ENCODE measurements at regions not wholly inside any gene's neighbourhood (a gene's known extent, or its start where the extent isn't known, plus 50 kb on each side); places are given as distances from the start of the nearest gene placed in this dataset.
A peak's percentile ranks its signal among the peaks of the same experiment; 100 is the strongest.

DNA sequence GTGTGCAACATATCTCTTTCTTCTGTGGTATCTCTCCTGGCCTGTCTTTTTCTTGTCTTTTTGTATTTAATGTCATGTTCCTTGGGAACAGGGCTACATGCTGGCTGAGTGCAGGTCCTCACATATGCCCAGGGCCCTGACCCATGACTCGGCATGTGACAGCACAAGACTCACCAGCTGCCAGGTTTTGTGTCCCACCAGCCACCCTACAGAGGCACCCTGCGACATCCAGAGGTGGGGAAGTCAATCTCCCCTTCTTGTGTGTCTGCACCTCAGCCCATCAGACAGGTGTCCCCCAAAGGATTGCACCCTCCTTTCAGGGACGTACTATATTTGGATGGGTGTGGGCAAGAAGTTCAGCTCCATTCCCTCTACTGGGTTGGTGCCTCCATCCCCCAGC, 576.3 kb downstream of the RNF144B start:
- no peak for DNase-seq

DNA sequence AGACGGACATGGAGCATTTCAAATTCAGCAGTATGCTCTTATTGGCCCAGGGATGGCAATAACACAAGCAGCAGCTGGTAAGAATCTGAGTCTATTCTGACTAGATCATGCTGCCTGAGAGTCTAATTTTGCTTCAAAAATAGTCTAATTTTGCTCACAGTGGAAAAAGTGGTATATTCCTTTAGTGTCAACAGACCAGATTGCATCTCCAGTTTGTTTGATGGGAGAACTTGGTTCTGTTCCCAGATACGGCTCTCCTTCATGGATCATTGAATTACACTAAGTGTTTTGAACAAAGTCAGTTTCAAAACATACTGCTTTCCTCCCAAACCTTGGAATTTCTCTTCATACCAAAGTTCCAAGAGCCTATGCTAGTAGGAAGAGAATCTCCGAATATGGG, 586.1 kb downstream of the RNF144B start:
- DNase-seq = no peak

DNA sequence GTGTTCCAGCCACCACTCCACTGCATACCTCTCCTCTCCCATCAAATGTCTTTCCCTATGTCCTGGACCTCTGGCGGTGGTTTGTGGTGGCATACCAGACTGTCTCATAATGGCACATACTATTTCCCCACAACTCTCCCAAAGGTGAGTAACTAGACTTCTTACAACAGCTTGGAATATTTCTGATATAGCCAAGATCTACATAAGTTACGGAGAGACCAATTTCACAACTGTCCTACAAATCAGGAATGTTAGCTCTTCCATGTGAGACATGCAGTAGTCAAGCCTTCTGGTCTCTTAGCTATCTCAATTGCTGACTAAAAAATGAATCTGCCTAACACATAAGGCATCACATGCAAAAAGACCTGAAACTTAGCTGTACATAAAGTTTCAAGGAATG, 588.9 kb downstream of the RNF144B start:
- DNase-seq = no peak

DNA sequence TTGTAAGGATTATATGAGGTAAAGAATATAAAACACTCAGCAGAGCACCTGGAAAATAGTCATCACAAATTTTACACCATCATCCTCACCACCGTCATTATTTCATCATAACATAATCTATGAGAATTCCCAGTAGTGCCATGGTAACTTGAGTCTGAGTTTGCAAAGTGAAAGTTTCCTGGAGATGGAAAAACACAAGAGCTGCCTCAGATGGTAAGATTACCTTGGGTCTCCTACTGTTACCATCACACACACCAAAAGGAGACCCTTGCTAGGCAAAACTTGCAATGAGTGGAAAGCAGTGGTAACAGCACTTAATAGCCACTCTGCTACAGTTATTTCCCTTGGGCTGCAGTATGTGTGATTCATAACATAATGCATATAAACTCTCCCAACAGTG, 589.8 kb downstream of the RNF144B start:
- no peak for DNase-seq

DNA sequence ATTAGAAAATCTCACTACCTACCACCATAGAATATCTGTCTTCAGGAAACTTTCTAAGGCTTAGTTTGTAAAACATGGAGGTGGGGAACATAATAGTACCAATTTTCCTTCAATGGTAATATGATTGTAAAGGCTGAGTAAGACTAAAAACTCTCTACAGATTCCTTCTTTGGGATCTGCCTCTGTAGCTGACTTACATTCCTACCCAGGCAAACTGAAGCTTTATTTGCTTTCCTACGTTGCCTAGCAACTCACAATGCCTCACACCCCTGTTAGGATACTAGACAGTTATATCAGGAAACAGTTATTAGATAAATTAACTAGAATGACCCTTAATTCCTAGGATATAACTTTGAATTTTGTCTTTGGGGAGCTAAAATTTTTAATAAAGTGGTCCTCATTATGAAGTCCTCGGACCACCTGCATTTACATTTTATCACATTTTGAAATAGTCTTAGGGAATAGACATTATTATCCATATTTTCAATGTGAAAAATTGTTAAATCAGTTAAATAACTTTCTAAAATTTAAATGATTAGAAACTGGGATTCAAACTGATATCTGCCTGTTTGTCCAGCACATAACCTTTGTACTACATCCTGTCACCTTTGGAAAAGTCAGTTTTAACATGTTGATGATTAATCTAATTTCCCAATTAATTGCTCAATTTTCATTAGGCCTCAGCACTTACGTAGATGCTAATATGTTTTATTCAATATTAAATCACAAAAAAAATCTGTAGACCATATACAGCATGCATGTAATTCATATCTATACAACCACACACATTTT, 591.4 kb downstream of the RNF144B start:
- no peak for DNase-seq

DNA sequence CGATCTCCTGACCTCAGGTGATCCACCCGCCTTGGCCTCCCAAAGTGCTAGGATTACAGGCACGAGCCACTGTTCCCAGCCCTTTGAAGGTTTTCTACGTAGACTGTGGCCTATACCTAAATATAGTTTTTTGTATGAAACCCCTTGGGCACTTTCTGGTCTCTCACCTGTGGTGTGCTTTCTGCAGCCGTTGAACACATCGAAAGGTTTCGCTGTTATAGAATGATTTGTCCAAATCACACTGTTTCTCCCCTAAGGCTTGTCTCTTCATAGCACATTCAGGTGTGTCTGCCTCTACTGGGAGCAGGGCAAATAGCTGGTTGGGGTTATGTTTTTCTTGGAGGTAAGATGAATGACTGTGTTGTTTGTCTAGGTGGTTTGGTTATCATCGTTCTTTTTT, 597.9 kb downstream of the RNF144B start:
- DNase-seq = no peak

DNA sequence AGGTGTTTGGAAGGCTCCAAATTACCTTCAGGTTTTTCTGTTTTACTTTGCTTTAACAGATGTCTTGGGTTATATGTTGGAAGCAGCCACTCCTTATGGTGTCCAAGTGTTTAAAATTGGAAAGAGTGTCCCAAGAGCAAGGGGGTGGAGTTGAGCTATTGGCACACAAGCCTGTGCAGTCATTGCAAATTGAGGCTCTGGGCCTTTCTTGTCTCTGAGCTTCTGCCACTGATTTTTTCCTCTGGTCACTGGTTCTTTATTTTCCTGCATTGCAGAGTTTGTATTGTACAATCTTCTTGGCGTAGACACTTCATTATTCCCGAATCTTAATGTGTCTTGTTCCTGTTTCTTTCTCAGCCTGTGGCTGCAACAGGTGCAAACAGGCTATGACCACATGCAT, 598.8 kb downstream of the RNF144B start:
- no peak for DNase-seq

DNA sequence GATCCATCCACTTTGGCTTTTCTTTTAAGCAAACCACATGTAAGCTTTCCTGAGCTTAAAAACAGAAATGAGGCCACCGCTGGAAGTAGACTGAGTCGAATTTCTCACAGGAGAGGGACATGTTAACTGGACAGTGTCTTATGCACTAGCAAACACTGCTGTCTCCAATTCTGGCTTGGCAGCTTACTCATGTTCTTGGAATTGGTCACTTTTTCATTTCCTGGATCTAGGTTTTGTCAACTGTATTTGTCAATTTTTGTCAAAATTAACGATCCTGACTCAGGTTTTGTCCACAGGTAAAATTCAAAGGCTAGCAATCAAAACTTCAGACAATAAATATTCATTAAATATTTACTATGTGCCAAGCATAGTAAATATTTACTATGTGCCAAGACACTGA, 601.5 kb downstream of the RNF144B start:
- no peak for DNase-seq

DNA sequence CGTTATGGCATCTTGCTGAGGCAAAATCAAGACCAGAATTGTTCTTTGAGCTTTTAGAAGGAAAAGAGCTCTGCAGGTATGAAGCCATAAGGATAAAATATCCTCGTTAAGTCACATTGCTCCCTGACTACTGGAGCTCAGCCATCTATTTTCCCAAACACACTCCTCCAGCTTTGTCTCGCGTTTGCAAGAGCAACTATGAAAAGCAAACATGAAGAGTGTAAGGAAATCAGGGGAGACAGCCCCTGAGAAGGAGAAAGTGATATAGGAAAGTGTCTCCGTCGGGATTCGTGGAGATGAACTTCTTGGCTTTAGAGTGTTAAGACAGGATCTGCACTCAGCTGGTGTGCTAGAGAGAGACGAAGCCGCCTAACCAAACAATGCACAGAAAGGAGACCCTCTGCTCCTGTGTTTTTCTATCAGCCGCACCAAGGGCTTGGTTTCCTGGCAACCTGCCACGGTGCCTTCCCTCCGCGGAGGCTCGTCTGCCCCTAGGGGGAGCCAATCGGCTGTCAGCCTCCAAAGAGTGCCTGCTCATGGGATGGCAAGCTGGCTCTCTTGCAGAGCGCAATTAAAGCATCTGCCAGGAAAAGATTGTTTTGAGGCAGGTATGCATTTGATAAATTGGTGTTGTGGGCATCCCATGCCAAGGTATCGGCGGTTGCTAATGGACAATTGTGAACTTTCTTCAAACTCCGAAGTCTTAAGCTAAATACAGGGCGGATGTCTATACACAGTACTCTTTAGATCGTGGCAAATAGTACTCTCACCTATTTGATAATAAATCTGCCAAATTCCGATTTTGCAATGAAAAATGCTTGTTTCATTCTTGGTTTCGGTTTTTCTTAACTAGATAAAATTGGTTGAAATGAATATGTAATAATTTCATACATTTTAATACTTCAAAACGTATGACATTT, 603.2 kb downstream of the RNF144B start:
- peak; percentile 48 for DNase-seq

DNA sequence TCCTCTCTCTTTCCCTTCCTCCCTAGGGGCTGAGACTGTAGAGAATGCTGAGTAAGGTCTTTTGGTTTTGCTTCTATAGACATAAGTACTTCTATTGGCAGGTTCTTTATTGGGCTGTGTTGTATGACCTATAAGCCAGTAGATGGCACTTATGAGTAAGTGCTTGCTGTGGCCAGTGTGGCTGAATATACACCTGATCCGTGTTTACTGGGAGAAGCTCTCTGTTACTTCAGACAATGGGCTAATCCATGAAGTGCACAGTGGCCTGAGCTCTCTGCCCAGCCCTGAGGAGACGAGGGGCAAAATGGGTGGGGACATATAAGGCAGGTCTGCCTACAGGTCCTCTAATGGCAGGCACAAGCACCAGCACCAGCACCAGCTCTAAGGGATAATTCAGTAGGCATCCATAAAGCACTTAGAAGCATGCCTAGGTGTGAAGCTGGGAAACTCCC, 610.3 kb downstream of the RNF144B start:
- DNase-seq = peak; percentile 31

DNA sequence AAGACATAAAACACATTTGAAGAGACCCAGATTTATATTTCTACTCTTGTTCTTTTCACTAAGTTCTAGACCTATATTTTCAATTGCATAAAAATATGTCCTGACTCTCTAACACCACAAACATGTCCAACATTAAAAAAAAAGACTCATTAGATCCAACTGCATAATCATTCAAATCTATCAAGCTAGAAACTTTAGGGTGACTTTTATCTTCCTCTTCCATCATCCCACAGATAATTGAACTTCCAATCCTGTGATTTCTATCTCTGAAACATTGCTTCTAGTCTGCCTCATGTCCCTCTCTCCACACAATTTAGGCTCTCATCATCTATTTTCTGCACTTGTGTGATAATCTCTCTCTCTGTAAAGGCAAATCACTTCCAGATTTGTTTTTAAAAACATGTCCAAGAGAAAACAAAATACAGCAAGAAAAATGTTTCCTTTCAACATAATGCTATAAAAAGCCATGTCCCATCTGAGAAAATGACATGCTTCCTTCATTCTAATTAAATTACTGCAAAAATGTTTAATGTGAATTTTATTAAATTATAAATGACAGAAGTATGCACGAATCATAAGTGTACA, 615.9 kb downstream of the RNF144B start:
- no peak for DNase-seq

DNA sequence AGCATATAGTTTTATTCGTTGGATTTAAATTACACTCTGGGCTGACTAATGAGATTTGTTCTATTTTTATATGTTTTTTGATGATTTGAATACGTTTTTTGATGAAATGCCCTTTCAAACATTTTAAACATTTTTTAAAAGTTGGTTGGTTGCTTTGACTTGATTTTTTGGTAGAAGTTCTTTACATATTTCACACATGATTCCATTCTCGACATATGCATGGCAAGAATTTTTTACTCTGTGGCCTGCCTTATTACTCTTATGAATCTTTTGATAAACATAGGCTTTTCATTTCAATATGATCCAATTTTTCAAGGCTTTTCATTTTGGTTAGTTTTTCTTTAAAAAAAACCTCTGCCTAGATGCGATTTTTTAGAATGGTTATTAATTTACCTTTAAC, 617.0 kb downstream of the RNF144B start:
- DNase-seq = no peak

DNA sequence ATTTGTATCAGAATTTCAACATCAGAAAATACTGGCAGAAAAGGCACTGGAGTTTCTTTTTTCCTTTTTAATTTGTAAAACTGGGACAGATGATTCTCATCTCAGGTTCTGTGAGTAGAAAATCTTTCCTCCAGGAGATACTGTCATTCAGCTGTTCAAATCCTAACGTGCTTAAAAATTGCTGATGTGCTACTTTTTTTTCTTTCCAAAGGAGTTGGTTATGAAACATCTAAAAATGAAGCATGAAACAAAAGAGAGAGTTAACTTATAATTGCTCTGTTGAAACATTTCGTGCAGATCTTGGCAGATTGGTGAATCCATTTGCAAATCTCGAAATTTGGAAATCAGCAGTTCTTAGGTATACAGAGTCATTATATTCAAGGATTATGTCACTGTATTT, 622.6 kb downstream of the RNF144B start:
- DNase-seq = no peak

DNA sequence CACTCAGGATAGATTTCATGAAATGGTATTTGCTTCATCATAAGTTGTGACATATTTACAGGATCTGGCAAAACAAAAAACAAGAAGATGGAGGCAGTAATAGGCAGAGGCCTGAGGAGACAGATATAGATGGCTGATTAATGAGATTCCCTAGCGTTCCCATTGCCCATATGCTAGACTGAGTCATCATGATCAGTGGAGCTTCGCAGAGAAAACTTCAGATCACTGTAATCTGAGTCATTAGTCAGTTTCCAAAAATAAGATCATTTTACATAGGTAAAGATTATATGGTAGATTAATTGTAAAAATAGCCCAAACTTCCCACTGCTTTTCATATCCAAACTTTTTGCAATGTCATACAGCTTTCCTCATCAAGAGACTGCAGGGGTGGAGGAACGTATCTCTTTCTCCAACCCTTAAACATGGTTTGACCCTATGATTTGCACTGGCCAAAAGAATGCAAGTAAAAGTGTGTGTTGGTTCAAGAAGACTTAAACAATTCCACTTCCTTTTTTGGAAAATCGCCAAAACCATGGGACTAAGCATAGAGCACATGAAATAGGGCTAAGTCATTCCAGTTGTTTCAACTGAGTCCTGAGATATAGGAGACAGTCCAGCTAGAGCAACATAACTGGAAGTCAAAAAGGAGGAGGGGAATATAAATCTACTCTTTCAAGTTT, 626.0 kb downstream of the RNF144B start:
- peak; percentile 34 for DNase-seq

DNA sequence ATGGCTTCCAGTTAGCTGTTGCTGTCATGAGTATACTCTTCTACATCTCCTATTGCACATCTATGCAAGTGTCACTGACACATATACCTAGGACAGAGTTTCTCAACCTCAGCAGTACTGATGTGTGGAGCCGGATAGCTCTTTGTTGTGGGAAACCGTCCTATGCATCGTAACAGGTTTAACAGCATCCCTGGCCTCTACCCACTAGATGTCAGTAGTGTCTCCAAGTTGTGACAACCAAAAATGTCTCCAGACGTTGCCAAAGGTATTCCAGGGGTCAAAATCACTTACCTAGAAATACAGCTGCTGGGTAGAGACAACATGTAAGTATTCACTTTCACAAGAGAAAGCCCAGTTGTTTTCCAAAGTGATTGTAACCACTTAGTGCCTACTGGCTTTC, 637.6 kb downstream of the RNF144B start:
- DNase-seq = peak; percentile 44

DNA sequence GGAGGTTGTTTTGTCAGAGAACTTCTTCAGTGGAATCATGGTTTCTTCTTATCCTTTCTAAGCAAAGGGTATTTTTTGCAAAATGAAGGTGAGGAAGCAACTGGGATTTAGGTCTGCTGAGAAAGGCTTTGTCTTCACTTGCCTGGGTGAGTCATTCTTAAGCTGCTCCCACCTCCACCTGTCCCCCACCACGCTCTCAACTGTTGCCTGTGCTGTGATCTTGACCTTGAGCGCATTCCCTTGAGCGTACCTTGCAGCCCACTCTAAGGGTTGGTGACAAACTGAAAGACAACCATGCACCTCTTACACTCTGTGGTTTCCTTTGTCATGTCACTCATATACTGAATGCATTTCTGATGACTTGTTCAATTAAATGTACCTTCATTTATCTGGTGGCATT, 641.1 kb downstream of the RNF144B start:
- DNase-seq = no peak

DNA sequence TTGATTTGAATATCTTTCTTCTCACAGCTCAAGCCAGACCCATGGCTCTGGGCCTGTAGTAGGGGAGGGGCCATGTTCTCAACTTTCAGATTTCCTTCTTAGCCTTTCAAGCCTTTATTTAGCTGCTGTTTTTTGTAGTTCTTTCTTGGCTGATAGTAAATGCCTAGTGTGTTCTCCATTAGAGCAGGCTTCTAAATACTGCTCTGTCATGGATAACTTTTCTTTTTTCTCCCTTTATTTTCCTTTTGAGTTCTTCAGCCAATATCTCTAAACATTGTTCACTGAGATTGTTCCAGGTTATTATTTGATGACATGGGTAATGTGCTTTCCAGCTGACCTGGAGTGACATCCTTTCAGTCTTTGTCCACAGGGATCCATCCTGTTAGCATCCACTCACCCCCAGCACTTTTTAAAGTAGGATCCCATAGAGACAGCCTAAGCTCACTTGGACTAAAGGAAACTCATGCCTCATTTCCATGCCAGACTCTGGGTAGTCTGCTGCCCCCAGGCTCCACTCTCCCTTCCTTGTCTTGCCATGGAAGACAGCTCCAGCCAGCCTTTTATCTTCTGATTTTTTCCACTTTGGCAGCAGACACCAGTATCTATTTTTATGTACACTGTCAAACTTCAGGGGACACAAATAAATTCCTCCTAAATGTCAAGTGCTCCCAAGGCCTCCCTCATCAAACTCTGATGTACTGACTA, 645.6 kb downstream of the RNF144B start:
- no peak for DNase-seq

DNA sequence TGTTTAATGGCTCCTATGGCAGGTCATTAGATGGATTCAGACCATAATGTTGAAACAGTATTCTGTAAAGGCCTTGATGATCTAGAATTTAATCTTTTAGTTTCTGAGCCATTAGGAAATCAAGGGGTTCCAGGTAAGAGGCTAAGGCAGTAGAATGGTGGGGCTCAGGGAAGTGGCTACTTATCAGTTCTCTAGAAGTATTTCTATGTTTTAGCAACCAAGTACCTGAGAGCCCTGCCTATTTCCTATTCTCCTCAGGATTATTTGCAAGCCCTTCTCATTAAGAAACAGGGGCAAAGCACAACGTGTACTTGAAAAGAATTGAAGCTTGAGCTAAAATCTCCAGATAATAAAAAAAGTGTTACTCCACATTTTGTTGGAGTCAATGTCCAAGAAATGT, 646.5 kb downstream of the RNF144B start:
- no peak for DNase-seq

DNA sequence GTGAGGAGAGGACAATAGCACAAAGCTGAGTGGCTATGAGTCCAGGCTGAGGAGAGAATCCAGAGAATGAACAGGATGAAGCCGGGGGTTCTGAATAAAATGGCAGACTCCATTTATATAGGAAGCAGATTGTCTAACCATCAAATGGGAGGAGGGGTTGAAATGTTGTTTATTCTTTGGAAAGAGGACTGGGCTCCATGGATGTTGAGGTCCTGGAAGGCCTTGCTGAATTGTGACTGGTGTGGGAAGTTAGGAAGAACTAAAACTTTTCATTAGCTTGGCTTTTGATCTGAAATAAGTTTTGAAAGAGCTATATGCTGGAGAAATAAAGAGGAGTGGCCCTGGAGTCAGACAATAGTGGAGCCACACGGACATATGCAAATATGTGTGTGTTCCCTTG, 647.8 kb downstream of the RNF144B start:
- DNase-seq = no peak

DNA sequence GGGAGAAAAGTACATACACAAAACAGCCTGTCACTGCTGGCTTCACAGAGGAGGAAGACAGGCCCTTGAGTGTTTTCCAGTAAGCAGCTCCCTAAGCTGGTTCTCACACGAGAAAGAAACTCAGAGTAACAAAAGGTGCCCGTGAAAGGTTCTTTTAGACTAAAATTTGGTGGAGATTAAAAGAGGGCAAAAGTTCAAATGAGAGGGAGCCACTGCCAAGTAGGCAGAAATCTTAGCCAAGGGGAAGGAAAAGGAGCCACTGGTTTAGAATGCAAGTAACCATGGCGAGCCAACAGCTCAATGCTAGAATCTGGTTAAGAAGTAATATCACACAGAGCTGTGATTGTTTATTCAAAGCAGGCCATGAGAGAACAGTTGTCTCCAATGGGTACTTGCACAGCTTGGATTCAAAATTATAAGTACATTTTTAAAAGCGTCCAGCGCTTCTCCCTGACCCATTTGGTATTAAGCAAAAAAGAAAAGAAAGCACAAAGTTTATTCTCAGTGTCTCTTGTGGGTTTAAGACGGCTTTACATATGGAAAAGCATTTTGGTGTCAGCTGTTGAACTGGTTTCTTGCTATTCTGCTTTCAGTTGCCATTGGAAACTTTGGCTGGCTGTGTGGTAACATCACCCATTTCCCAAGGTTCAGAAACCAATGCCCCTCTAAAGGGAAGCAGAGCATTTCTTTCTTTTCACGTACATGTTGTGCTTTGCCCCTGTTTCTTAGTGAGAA, 648.5 kb downstream of the RNF144B start:
- DNase-seq = no peak

DNA sequence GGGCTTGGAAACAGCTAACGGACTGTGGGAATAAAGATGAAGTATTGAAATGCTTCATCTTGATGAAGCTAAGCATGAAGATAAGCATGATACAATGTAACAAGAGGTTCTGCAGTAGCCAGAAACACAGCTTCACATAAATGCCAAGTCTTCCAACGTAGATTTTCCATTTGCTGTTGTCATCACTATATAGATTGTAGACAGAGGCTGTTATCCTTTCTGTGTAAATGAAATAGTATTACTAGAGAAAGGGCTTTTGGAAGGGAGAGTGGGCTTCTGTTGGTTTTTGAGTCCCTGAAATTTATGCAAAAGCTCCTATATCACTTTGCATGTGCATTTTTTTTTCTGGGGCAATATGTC, 649.0 kb downstream of the RNF144B start:
- no peak for DNase-seq

DNA sequence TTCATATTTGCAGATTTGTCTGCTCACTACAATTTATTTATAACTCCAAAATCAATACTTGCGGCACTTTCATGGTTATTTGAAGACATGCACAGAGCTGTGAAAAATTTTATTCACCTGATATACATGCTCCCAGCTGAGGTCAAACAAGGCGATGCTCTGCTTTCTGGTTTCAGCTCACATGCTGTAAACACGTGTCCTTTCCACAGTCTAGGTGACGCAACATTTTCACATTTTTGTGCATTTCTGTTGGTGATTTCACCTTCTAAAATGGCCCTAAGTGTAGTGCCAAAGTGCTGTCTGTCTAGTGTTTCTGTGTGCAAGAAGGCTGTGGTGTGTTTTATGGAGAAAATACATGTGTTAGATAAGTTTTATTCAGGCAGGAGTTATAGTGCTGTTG, 650.5 kb downstream of the RNF144B start:
- no peak for DNase-seq

All from fibroblast of skin of abdomen (primary cell).